Activated B cell treated with CpG ODN at 0.5 μM for 24 hours (primary cell): ENCODE measurements at regions not wholly inside any gene's neighbourhood (a gene's known extent, or its start where the extent isn't known, plus 50 kb on each side); places are given as distances from the start of the nearest gene placed in this dataset.
"Not testable (repeated sequence)": the region's sequence is repeated elsewhere in the genome, so short reads cannot be mapped to it uniquely, and the experiment has no call there.

Experiments
- ATAC-seq: fragments of 200-7000 bp; cut with Tn5 transposase; one replicate; pipeline ENCODE4 v1.10.0; 2021; ENCODE audit warnings: low read depth, mild to moderate bottlenecking, moderate library complexity
- CTCF ChIA-PET: fragments of 350-600 bp; sonication (Branson Sonifier 250); formaldehyde crosslinking; loops from one replicate; lab custom pipeline; 2021; ENCODE audit warnings: antibody characterized with exemption; lab: Charles Lee
- POLR2A ChIA-PET: fragments of 350-600 bp; sonication (Branson Sonifier 250); formaldehyde crosslinking; loops from one replicate; lab custom pipeline; 2021; ENCODE audit warnings: antibody characterized with exemption; lab: Charles Lee
- DNase-seq: peaks from one replicate; pipeline ENCODE4 v3.0.0; 2022
- H3K27ac Mint-ChIP-seq: one replicate; pipeline ENCODE4 v1.8.0; 2020; ENCODE audit warnings: mixed read lengths
- H3K27me3 Mint-ChIP-seq: one replicate; pipeline ENCODE4 v1.8.0; 2021; ENCODE audit warnings: mixed read lengths
- H3K36me3 Mint-ChIP-seq: one replicate; pipeline ENCODE4 v1.8.0; 2021; ENCODE audit warnings: low read depth, mixed read lengths
- H3K4me1 Mint-ChIP-seq: one replicate; pipeline ENCODE4 v1.8.0; 2021; ENCODE audit warnings: mixed read lengths
- H3K4me3 Mint-ChIP-seq: one replicate; pipeline ENCODE4 v1.8.0; 2020; ENCODE audit warnings: mild to moderate bottlenecking, mixed read lengths
- H3K9me3 Mint-ChIP-seq: one replicate; pipeline ENCODE4 v1.8.0; 2020; ENCODE audit warnings: mixed read lengths
- intact Hi-C: fragments of 100-400 bp; cut with micrococcal nuclease; formaldehyde crosslinking; loops from one replicate; pipeline ENCODE4 v1.15.1; 2024

- H3K36me3 Mint-ChIP-seq, H3K4me3 Mint-ChIP-seq, CTCF ChIA-PET, DNase-seq, ATAC-seq, H3K27me3 Mint-ChIP-seq, H3K27ac Mint-ChIP-seq, POLR2A ChIA-PET, H3K9me3 Mint-ChIP-seq, H3K4me1 Mint-ChIP-seq, intact Hi-C loops: not testable (repeated sequence)
Observed at GRCh38 chr7:65554553-65555476, 181.2 kb downstream of the ZNF92 start.

DNA sequence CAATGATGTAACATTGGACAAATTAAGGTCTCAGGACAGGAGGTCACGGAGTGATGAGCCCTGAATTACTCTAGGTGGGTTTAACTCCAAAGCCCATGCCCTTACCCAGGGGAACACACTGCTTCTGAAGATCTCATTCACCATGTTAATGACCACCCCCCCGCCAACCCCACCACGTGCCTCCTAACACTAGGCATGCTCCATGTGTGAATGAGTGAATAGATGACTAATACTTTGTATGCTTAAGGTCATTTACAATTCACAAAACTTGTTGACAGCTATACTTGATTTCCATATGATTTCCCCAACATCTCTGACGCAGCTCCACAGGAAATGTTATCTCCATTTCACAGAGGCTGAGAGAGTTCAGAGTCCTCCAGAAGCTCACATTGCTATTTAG lies 184.9 kb downstream of the ZNF92 start:
- CTCF ChIA-PET, intact Hi-C loops, POLR2A ChIA-PET, H3K9me3 Mint-ChIP-seq, H3K36me3 Mint-ChIP-seq, ATAC-seq, DNase-seq, H3K4me1 Mint-ChIP-seq, H3K27me3 Mint-ChIP-seq, H3K4me3 Mint-ChIP-seq, H3K27ac Mint-ChIP-seq: not testable (repeated sequence)

DNA sequence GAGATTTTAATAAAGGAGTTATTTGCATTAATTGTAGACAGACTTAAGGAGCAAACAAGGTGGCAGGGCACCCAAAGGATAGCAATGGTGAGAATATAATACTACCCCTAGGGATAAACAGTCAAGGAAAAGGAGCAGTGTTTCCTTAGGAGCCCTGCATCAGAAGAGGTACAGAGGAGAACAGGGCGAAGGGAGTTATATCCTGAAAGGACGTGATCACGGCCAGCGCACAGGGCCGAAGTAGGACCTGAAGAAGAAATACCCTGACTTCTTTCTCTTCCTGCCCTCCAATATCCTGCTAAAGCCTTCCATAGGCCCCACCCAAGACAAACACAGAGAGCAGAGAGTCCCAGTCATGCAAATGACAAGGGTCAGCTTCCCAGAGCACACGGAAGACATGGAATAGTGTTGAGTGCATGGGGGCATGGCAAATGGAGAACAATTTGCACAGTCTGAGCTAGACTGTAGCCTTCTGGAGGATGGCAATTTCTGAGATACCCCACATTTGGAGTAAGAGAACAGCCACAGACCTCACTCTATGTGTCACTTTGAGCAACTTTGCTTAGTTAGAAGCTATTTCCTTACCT lies 188.2 kb downstream of the ZNF92 start:
- ATAC-seq, H3K27ac Mint-ChIP-seq, H3K4me3 Mint-ChIP-seq, H3K27me3 Mint-ChIP-seq, DNase-seq, CTCF ChIA-PET, H3K36me3 Mint-ChIP-seq, H3K4me1 Mint-ChIP-seq, H3K9me3 Mint-ChIP-seq, POLR2A ChIA-PET, intact Hi-C loops: not testable (repeated sequence)

GRCh38 chr7:65562522-65562921 lies 188.9 kb downstream of the ZNF92 start:
- CTCF ChIA-PET, H3K4me1 Mint-ChIP-seq, intact Hi-C loops, DNase-seq, H3K27me3 Mint-ChIP-seq, H3K27ac Mint-ChIP-seq, H3K36me3 Mint-ChIP-seq, H3K4me3 Mint-ChIP-seq, ATAC-seq, H3K9me3 Mint-ChIP-seq, POLR2A ChIA-PET: not testable (repeated sequence)

GRCh38 chr7:65563333-65563732 lies 189.7 kb downstream of the ZNF92 start:
- H3K4me3 Mint-ChIP-seq, ATAC-seq, DNase-seq, POLR2A ChIA-PET, H3K27ac Mint-ChIP-seq, H3K36me3 Mint-ChIP-seq, H3K27me3 Mint-ChIP-seq, intact Hi-C loops, H3K4me1 Mint-ChIP-seq, CTCF ChIA-PET, H3K9me3 Mint-ChIP-seq: not testable (repeated sequence)

DNA sequence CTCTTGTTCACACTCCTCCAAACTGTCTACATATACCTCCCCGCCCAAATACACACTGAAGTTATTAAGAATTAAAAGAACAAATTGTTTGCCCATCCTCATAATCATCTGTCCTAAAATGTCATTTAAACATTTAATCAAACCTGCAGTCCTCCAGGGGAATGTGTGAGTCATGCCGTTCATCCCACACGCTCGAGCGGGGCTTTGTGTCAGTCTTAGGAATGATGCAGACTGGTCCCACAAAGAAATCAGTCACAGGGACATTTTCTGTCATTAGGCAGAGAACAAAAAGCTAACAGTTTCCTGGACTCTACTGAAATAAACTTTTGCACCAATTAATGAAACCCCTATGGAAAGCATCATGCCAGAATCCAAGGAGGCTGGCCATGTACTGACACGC lies 194.6 kb downstream of the ZNF92 start:
- H3K4me3 Mint-ChIP-seq, H3K9me3 Mint-ChIP-seq, H3K27ac Mint-ChIP-seq, H3K4me1 Mint-ChIP-seq, ATAC-seq, H3K27me3 Mint-ChIP-seq, H3K36me3 Mint-ChIP-seq, CTCF ChIA-PET, intact Hi-C loops, POLR2A ChIA-PET, DNase-seq: not testable (repeated sequence)

GRCh38 chr7:65570990-65571389 lies 197.3 kb downstream of the ZNF92 start:
- H3K4me3 Mint-ChIP-seq, H3K4me1 Mint-ChIP-seq, ATAC-seq, DNase-seq, CTCF ChIA-PET, H3K27ac Mint-ChIP-seq, POLR2A ChIA-PET, H3K36me3 Mint-ChIP-seq, H3K9me3 Mint-ChIP-seq, H3K27me3 Mint-ChIP-seq, intact Hi-C loops: not testable (repeated sequence)

GRCh38 chr7:65572581-65572980 lies 198.9 kb downstream of the ZNF92 start:
- POLR2A ChIA-PET, DNase-seq, H3K27me3 Mint-ChIP-seq, H3K4me1 Mint-ChIP-seq, H3K36me3 Mint-ChIP-seq, H3K4me3 Mint-ChIP-seq, H3K9me3 Mint-ChIP-seq, intact Hi-C loops, CTCF ChIA-PET, ATAC-seq, H3K27ac Mint-ChIP-seq: not testable (repeated sequence)

DNA sequence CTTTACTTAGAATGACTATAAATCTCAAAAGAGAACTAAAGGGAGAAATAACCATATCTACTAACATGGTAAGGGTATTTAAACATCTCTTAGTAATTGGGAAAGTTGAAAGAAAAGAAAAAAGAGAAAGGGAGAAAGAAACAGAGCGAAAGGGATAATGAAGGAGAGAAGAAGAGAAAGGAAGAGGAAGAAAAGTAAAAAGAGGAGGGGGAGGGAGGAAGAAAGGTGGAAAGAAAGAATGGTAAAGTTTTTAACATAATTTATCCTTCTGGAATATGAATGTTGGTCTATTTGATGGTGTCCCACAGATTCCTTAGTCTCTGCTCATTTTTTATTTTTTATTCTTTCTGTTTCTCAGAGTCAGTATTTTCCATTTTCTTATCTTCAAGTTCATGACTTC lies 202.7 kb downstream of the ZNF92 start:
- H3K27me3 Mint-ChIP-seq, H3K4me3 Mint-ChIP-seq, ATAC-seq, CTCF ChIA-PET, H3K4me1 Mint-ChIP-seq, POLR2A ChIA-PET, H3K9me3 Mint-ChIP-seq, intact Hi-C loops, H3K27ac Mint-ChIP-seq, H3K36me3 Mint-ChIP-seq, DNase-seq: not testable (repeated sequence)

- H3K36me3 Mint-ChIP-seq, POLR2A ChIA-PET, intact Hi-C loops, H3K4me3 Mint-ChIP-seq, H3K4me1 Mint-ChIP-seq, CTCF ChIA-PET, ATAC-seq, DNase-seq, H3K27me3 Mint-ChIP-seq, H3K27ac Mint-ChIP-seq, H3K9me3 Mint-ChIP-seq: not testable (repeated sequence)
Observed at GRCh38 chr7:65582518-65583119, 209.0 kb downstream of the ZNF92 start.

GRCh38 chr7:65602495-65602894 lies 228.8 kb downstream of the ZNF92 start:
- POLR2A ChIA-PET, intact Hi-C loops, DNase-seq, ATAC-seq, H3K27ac Mint-ChIP-seq, H3K4me3 Mint-ChIP-seq, H3K9me3 Mint-ChIP-seq, H3K36me3 Mint-ChIP-seq, CTCF ChIA-PET, H3K4me1 Mint-ChIP-seq: not testable (repeated sequence)
- H3K27me3 Mint-ChIP-seq = peaks cover 35% of the 10 kb centered on the region
